C4-2B (cell line): ENCODE measurements at regions not wholly inside any gene's neighbourhood (a gene's known extent, or its start where the extent isn't known, plus 50 kb on each side); places are given as distances from the start of the nearest gene placed in this dataset.

ENCODE experiments used
- CTCF ChIP-seq: fragments of 450-650 bp; conservative IDR thresholded peaks from 2 replicates; pipeline ENCODE4 v1.5.1; 2017; ENCODE audit warnings: mild to moderate bottlenecking
- ZFX ChIP-seq: fragments of 450-650 bp; IDR thresholded peaks from 2 replicates; pipeline ENCODE4 v1.6.1; 2017

GRCh38 chr1:193538003-193538354 lies 351.6 kb upstream of the B3GALT2 start:
- TF ChIP-seq CTCF (no peak), ZFX (no peak)
